ENCODE measurements at regions not wholly inside any gene's neighbourhood (a gene's known extent, or its start where the extent isn't known, plus 50 kb on each side); places are given as distances from the start of the nearest gene placed in this dataset.

- no peaks in the 10 kb centered on the region for H3K36me3 ChIP-seq (ENCODE audit: insufficient read depth, low read length)
- H3K9me3 ChIP-seq (ENCODE audit: low read depth, low read length), result peaks cover 6% of the 10 kb centered on the region
- TF ChIP-seq CTCF (IDR thresholded peaks at IDR 0.05; ENCODE audit: extremely low read depth, low read depth, low read length), result no peak
- H3K4me1 ChIP-seq (ENCODE audit: insufficient read depth, low read length), result no peaks in the 10 kb centered on the region
- no peak overlapping the region for H2AFZ ChIP-seq (ENCODE audit: low read length)
- H3K27ac ChIP-seq (ENCODE audit: low read depth, low read length), result no peak overlapping the region
- DNase-seq (ENCODE audit: insufficient read length, low spot score, missing footprints), result no peak
- H3K4me2 ChIP-seq (ENCODE audit: insufficient read depth, low read length), result no peak overlapping the region
- no peaks in the 10 kb centered on the region for H4K20me1 ChIP-seq (ENCODE audit: insufficient read depth, low read length)
- no peaks in the 10 kb centered on the region for H3K27me3 ChIP-seq (ENCODE audit: insufficient read depth, low read length)
- H3K4me3 ChIP-seq (ENCODE audit: insufficient read depth, low read length), result no peak overlapping the region
- H3K79me2 ChIP-seq (ENCODE audit: insufficient read depth, low read length), result no peaks in the 10 kb centered on the region
Measured at GRCh38 chr7:159272739-159273138, 128.1 kb upstream of the VIPR2 start.

- H2AFZ ChIP-seq (ENCODE audit: low read length), result no peak overlapping the region
- no peaks in the 10 kb centered on the region for H3K4me1 ChIP-seq (ENCODE audit: insufficient read depth, low read length)
- DNase-seq (ENCODE audit: insufficient read length, low spot score, missing footprints), result no peak
- H3K9me3 ChIP-seq (ENCODE audit: low read depth, low read length), result peaks cover 6% of the 10 kb centered on the region
- H3K79me2 ChIP-seq (ENCODE audit: insufficient read depth, low read length), result no peaks in the 10 kb centered on the region
- no peak for TF ChIP-seq CTCF (IDR thresholded peaks at IDR 0.05; ENCODE audit: extremely low read depth, low read depth, low read length)
- no peak overlapping the region for H3K4me3 ChIP-seq (ENCODE audit: insufficient read depth, low read length)
- no peak overlapping the region for H3K4me2 ChIP-seq (ENCODE audit: insufficient read depth, low read length)
- no peaks in the 10 kb centered on the region for H4K20me1 ChIP-seq (ENCODE audit: insufficient read depth, low read length)
- H3K36me3 ChIP-seq (ENCODE audit: insufficient read depth, low read length), result no peaks in the 10 kb centered on the region
- H3K27ac ChIP-seq (ENCODE audit: low read depth, low read length), result no peak overlapping the region
- no peaks in the 10 kb centered on the region for H3K27me3 ChIP-seq (ENCODE audit: insufficient read depth, low read length)
Measured at GRCh38 chr7:159271781-159272180, 127.1 kb upstream of the VIPR2 start.

DNA sequence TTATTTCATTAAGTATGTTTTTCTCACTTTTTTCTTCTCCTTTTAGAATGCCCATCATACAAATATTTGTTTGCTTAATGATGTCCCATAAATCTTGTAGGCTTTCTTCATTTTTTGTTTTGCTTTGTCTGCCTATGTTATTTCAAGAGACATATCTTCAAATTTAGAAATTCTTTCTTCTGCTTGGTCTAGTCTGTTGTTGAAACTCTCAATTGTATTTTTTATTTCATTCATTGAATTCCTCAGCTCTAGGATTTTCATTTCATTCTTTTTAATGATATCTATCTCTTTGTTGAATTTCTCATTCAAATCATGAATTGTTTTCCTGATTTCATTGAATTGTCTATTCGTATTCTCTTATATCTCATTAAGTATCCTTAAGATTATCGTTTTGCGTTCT, 125.1 kb upstream of the VIPR2 start:
- DNase-seq (ENCODE audit: insufficient read length, low spot score, missing footprints), result no peak
- Histone ChIP-seq H4K20me1 (ENCODE audit: insufficient read depth, low read length) (no peaks in the 10 kb centered on the region), H3K79me2 (ENCODE audit: insufficient read depth, low read length) (no peaks in the 10 kb centered on the region), H3K9me3 (ENCODE audit: low read depth, low read length) (peaks cover 6% of the 10 kb centered on the region), H3K27me3 (ENCODE audit: insufficient read depth, low read length) (no peaks in the 10 kb centered on the region), H3K36me3 (ENCODE audit: insufficient read depth, low read length) (no peaks in the 10 kb centered on the region), H3K4me2 (ENCODE audit: insufficient read depth, low read length) (no peak overlapping the region), H3K4me3 (ENCODE audit: insufficient read depth, low read length) (no peak overlapping the region), H3K4me1 (ENCODE audit: insufficient read depth, low read length) (no peaks in the 10 kb centered on the region), H2AFZ (ENCODE audit: low read length) (no peak overlapping the region), H3K27ac (ENCODE audit: low read depth, low read length) (no peak overlapping the region)
- TF ChIP-seq CTCF (IDR thresholded peaks at IDR 0.05; ENCODE audit: extremely low read depth, low read depth, low read length), result no peak

DNA sequence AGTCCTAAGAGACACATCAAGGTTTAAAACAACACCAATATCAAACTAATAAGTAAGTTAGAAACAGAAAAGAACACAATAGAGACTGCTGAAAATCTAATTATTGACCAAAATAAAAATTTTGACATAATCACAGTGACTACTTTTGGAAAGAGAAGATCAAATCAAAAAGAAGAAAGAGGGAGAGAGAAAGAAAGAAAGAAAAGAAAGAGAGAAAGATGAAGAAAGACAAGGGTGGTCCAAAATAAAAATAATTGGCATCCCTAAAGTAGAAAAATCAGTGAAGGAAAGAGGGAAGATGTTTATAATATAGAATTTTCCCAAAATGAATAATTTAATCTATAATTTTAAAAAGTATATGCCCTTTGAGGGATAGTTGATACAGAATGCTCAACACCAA, 118.8 kb upstream of the VIPR2 start:
- H3K27me3 ChIP-seq (ENCODE audit: insufficient read depth, low read length), result no peaks in the 10 kb centered on the region
- no peak overlapping the region for H3K4me3 ChIP-seq (ENCODE audit: insufficient read depth, low read length)
- H3K36me3 ChIP-seq (ENCODE audit: insufficient read depth, low read length), result no peaks in the 10 kb centered on the region
- H3K4me1 ChIP-seq (ENCODE audit: insufficient read depth, low read length), result no peaks in the 10 kb centered on the region
- H3K79me2 ChIP-seq (ENCODE audit: insufficient read depth, low read length), result no peaks in the 10 kb centered on the region
- H4K20me1 ChIP-seq (ENCODE audit: insufficient read depth, low read length), result no peaks in the 10 kb centered on the region
- no peak for TF ChIP-seq CTCF (IDR thresholded peaks at IDR 0.05; ENCODE audit: extremely low read depth, low read depth, low read length)
- H3K9me3 ChIP-seq (ENCODE audit: low read depth, low read length), result no peaks in the 10 kb centered on the region
- no peak for DNase-seq (ENCODE audit: insufficient read length, low spot score, missing footprints)
- H3K27ac ChIP-seq (ENCODE audit: low read depth, low read length), result no peak overlapping the region
- H2AFZ ChIP-seq (ENCODE audit: low read length), result no peak overlapping the region
- no peak overlapping the region for H3K4me2 ChIP-seq (ENCODE audit: insufficient read depth, low read length)

Measured in osteoblast (primary cell).